Large intestine (tissue), 3 donors: ENCODE measurements at regions not wholly inside any gene's neighbourhood (a gene's known extent, or its start where the extent isn't known, plus 50 kb on each side); places are given as distances from the start of the nearest gene placed in this dataset.

ENCODE experiments used
- DNase-seq, 2 donors: peaks; one replicate each; pipeline versions ENCODE4 v3.0.0 to v3.0.0-alpha.2; 2013
- H3K27ac ChIP-seq: one replicate; pipeline ENCODE4 v1.5.1; 2013; ENCODE audit warnings: low read length
- H3K27me3 ChIP-seq: 2 replicates; pipeline ENCODE4 v1.6.1; 2013; ENCODE audit warnings: low read length; ENCODE audit not compliant: control insufficient read depth, insufficient read depth
- H3K36me3 ChIP-seq: 2 replicates; pipeline ENCODE4 v1.6.1; 2013; ENCODE audit warnings: low read length; ENCODE audit not compliant: control insufficient read depth, insufficient read depth
- H3K4me1 ChIP-seq: one replicate; pipeline ENCODE4 v1.6.1; 2013; ENCODE audit warnings: low read length; ENCODE audit not compliant: control insufficient read depth, insufficient read depth
- H3K4me3 ChIP-seq: one replicate; pipeline ENCODE4 v1.5.1; 2013; ENCODE audit warnings: low read length
- H3K9me3 ChIP-seq: one replicate; pipeline ENCODE4 v1.6.1; 2013; ENCODE audit warnings: mild to moderate bottlenecking, low read depth, low read length, moderate library complexity; ENCODE audit not compliant: control insufficient read depth
- WGBS: methylation state at CpG from one replicate; pipeline ENCODE4 v1.1.5; 2013; ENCODE audit warnings: low lambda C conversion rate; ENCODE audit not compliant: insufficient coverage; 5-methylcytosine and 5-hydroxymethylcytosine counted together

DNA sequence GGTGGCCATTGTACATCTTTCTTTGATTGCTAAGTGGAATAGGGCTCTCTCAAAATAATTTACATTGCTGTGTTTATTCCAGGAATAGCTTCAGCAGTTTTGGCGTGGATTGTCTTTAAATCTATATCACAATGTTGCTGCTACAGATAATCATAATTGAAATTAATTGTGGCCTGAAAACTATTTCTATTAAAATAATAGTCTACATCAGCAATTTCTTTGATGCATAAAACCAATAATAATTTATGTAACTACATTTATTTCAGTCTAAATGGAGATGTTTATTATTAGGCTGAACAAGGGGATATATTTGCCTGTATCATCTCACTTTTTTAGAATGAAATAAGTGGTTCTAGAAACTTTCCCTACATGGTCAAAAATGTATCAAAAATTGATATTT is 456.0 kb upstream of the CTNND2 start:
- Histone ChIP-seq H3K4me1 (no peaks in the 10 kb centered on the region), H3K9me3 (no peaks in the 10 kb centered on the region), H3K27me3 (no peaks in the 10 kb centered on the region), H3K4me3 (no peak overlapping the region), H3K36me3 (no peaks in the 10 kb centered on the region), H3K27ac (no peak overlapping the region)
- WGBS, result no CpG with 5 or more reads among the region's 1 CpG
- no peak for DNase-seq

DNA sequence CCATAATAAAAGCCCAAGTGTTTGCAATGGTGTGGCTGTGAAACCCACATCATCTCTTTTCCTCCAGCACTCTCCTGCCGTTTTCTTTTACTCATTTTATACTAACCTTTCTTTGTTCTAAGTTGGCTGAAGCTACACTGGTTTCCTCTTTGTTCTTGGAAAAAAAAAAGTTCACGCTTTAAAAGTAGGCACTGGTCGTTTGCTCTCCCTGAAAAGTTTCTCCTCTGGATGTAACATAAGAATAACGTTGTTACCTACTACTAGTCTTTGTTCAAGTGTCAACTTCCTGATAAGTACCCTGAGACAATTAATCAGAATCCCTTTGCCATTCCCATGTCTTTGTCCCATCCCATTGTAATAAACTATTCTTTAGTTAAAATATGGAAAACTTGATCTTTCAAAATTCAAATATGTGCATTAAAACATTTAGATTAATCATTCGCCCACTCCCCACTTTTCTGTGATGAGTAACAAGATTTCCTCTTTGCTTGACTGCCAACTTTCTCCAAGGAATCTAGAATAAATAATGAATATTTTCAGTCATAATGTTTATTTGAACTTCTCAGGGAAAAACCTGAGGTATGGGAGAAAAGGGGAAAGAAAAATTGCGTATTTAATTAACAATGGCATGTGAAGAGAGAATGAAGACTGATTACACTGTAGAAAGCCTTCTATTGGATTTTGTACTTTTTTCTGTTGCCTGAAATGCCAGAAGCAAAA is 454.3 kb upstream of the CTNND2 start:
- Histone ChIP-seq H3K36me3 (no peaks in the 10 kb centered on the region), H3K4me1 (no peaks in the 10 kb centered on the region), H3K27me3 (no peaks in the 10 kb centered on the region), H3K4me3 (no peak overlapping the region), H3K27ac (no peak overlapping the region), H3K9me3 (no peaks in the 10 kb centered on the region)
- 88% methylated on average over 2 of the region's 6 CpGs for WGBS
- DNase-seq, result no peak

DNA sequence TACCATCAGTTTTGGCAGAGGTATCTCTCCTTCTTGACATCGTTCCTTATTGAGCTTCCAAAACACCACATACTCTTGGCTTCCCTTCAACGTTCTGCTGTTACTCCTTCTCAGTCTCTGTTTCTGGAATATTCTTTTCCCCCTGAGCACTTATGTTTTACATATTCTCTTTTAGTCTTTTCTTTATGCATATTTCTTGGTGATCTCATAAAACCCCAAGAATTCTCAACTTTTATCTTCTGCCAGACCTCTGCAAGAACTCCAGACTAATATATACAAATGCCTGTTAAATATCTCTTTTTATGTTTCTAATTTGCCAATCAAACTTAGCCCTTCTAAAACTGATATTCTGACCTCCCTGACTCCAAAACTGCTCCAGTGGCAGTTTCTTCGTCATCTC is 453.4 kb upstream of the CTNND2 start:
- Histone ChIP-seq H3K4me3 (no peak overlapping the region), H3K9me3 (no peaks in the 10 kb centered on the region), H3K27ac (no peak overlapping the region), H3K4me1 (no peaks in the 10 kb centered on the region), H3K36me3 (no peaks in the 10 kb centered on the region), H3K27me3 (no peaks in the 10 kb centered on the region)
- WGBS, result 93% methylated on average over 3 of the region's 3 CpGs
- no peak for DNase-seq

DNA sequence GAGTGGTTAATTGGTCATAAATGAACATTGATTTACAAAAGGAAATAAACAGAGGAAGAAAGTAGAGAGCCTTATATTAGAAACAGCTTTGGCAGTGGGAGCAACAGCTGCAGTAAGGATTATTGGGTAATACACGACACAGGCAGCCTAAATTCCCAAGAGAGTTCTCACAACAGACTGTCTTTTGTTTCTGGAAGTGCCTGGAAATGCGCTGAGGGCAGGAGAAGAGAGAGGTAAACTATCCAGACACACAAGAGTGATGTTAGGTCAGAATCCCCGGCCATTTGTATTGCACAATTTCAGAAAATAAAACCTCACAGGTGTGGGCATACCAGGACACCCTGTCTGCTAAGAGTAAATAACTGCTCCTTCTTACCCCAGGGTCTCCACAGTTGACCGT is 450.4 kb upstream of the CTNND2 start:
- Histone ChIP-seq H3K4me1 (no peaks in the 10 kb centered on the region), H3K27me3 (no peaks in the 10 kb centered on the region), H3K27ac (no peak overlapping the region), H3K4me3 (no peak overlapping the region), H3K36me3 (no peaks in the 10 kb centered on the region), H3K9me3 (no peaks in the 10 kb centered on the region)
- no CpG with 5 or more reads among the region's 4 CpGs for WGBS
- no peak for DNase-seq

DNA sequence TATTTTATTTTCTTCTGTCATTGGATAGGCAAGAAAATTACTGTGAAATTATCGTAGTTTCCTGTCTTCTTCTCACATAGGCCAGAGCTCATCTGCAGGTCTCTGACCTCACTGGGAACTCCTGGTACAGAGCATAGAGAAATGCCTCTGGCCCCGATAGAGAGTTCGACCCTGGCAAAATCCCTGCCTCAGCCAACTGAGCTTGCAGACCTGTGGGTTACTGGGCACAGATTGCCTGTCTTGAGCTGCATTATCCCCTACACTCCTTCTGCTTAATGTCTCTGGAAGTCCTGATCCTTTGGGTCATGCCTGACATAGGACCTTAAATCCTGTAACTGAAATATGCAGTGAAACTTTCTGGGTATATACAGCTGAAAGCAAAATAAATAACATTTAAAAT is 439.3 kb upstream of the CTNND2 start:
- 83% methylated on average over 1 of the region's 3 CpGs for WGBS
- no peaks in the 10 kb centered on the region for H3K9me3 ChIP-seq
- no peaks in the 10 kb centered on the region for H3K27me3 ChIP-seq
- H3K4me3 ChIP-seq, result no peak overlapping the region
- H3K36me3 ChIP-seq, result no peaks in the 10 kb centered on the region
- no peak overlapping the region for H3K27ac ChIP-seq
- no peak for DNase-seq
- H3K4me1 ChIP-seq, result no peaks in the 10 kb centered on the region

DNA sequence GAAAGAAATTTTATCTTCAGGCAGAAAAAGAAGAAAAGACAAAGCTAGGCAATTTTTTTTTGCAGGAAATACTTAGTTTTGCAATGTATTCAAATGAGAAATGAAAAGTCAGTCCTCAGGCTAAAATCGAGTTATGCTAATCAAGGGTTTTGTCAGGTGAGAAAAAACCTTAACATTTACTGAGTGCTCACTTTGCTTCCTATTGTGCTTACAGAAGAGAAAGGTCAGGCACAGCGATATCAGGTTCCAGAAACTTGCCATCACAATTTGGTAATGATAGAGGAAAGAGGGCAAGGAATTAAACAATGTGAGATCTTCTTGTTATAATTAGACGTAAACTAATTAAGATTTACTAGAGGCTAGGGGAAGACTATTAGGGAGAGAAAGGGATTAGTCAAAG is 431.7 kb upstream of the CTNND2 start:
- no peak for DNase-seq
- no peaks in the 10 kb centered on the region for H3K27me3 ChIP-seq
- H3K27ac ChIP-seq, result no peak overlapping the region
- H3K4me1 ChIP-seq, result no peaks in the 10 kb centered on the region
- H3K9me3 ChIP-seq, result no peaks in the 10 kb centered on the region
- no peaks in the 10 kb centered on the region for H3K36me3 ChIP-seq
- H3K4me3 ChIP-seq, result no peak overlapping the region
- 100% methylated on average over 1 of the region's 3 CpGs for WGBS

DNA sequence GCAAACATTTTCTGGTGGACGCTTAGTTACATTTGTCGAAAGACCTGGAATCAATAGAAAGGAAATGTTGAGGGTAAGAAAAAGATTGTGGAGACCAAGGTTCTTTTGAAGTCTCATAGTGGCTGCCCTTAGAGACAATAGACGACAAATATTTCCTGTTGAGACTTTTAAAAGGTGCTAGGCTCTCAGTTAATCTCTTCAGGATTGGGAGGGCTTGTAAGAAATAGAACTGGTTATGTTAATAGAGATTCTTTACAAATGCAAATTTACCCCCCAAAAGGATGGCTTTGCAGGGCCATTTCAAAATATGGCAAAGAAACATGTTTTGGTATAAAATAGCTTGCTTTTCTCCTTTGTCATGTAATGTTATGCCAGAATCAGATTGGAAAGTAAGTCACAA is 428.2 kb upstream of the CTNND2 start:
- 50% methylated on average over 2 of the region's 3 CpGs for WGBS

DNA sequence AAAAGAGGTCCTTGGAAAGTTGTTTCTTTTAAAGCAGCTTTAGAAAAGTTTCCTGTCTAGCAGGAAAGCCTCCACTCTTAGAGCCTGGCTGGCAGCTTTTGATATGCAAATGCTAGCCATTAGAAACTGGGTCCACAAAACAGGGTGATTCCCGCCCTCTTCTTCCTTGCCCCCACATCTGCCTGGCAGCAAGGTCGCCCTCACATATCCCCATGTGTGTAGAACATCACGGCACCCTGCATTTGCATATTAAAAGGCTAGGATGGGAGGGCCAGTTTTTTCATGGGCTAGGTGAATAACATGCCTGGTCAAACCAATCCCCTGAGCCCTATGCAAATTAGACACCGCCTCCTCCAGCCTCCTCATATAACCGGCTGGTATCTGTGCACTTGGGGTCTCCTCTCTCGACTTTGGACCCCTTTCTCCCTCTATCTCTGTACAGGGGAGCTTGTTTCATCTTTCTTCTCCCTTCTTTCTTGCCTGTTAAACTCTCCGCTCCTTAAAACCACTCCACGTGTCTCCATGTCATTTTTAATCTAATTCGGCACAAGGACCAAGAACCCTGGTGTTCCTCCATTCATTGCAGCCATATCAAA is 426.8 kb upstream of the CTNND2 start:
- no peaks in the 10 kb centered on the region for H3K4me1 ChIP-seq
- no peaks in the 10 kb centered on the region for H3K36me3 ChIP-seq
- no peaks in the 10 kb centered on the region for H3K27me3 ChIP-seq
- no peak overlapping the region for H3K27ac ChIP-seq
- no peak for DNase-seq
- H3K4me3 ChIP-seq, result no peak overlapping the region
- no peaks in the 10 kb centered on the region for H3K9me3 ChIP-seq
- WGBS, result 43% methylated on average over 1 of the region's 9 CpGs

More for the DNA sequence above, 428.2 kb upstream of the CTNND2 start:
- Histone ChIP-seq H3K27ac (no peak overlapping the region), H3K9me3 (no peaks in the 10 kb centered on the region), H3K4me1 (no peaks in the 10 kb centered on the region), H3K36me3 (no peaks in the 10 kb centered on the region), H3K27me3 (no peaks in the 10 kb centered on the region), H3K4me3 (no peak overlapping the region)
- DNase-seq, result no peak

DNA sequence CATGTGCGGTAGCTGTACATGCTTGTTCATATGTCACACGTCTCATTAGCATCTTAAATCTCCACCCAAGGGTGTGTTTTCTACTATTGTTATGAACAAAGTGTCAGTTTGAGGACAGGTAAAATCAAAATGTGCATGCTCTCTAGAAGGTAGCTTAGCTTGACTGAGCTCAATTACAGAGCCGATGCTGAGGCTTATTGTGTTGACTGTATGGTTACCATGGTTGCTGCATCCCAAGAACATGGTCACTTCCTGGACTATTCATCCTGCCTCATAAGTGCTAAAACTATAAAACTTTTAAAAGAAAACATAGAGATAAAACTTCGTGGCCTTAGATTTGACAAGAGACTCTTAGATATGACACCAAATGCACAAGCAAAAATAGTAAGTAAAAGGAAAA is 426.1 kb upstream of the CTNND2 start:
- H3K4me3 ChIP-seq, result no peak overlapping the region
- no peaks in the 10 kb centered on the region for H3K9me3 ChIP-seq
- DNase-seq, result no peak
- 57% methylated on average over 1 of the region's 4 CpGs for WGBS
- H3K4me1 ChIP-seq, result no peaks in the 10 kb centered on the region
- no peaks in the 10 kb centered on the region for H3K27me3 ChIP-seq
- H3K36me3 ChIP-seq, result no peaks in the 10 kb centered on the region
- H3K27ac ChIP-seq, result no peak overlapping the region

DNA sequence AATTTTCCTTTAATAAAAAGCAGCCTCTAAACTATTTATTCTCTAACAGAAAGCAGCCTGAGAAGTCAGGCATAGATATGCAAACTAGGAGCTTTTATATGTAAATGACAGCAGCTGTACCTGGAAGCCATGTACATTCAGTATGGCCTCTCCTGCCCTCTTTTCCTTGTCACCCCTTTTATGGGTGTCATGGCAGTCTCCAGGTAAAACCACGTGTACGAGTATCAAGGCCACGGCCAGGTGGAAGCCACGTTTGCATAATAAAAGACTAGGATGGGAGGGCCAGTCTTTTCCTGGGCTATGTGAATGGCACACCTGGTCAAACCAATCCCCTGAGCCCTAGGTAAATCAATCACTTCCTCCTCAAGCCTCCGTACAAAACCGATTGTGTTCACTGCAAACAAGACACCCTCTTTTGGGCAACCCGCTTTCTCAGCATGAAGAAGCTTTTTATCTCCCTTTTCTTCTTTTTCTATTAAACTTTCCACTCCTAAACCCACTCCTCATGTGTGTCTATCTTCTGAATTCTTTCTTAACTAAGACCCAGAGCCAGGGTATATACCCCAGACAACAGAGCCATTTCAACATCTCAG is 419.5 kb upstream of the CTNND2 start:
- no peak overlapping the region for H3K4me3 ChIP-seq
- 80% methylated on average over 1 of the region's 7 CpGs for WGBS

DNA sequence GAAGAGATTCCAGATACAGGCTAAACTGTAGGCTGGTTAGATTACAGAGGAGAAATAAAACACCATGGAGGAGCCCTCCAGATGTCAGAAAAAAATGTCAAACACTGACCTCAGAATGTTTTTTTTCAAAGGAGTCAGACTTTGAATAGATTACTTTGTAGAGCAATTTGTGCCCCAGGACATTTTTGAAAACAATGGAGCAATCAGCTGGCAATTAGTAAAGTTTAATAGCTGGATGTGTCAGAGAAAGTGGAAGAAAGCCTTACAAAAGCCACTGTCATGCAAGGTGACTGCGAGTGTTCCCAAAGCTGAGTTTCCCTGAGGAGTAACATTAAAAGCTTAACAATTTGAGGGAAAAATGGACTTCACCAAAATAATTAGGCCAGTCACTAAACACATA is 417.8 kb upstream of the CTNND2 start:
- H3K4me3 ChIP-seq, result no peak overlapping the region
- H3K4me1 ChIP-seq, result no peaks in the 10 kb centered on the region
- H3K27me3 ChIP-seq, result no peaks in the 10 kb centered on the region
- WGBS, result no CpG with 5 or more reads among the region's 1 CpG
- DNase-seq, result no peak
- H3K9me3 ChIP-seq, result no peaks in the 10 kb centered on the region
- no peak overlapping the region for H3K27ac ChIP-seq
- H3K36me3 ChIP-seq, result no peaks in the 10 kb centered on the region

More for the DNA sequence above, 419.5 kb upstream of the CTNND2 start:
- Histone ChIP-seq H3K9me3 (no peaks in the 10 kb centered on the region), H3K27ac (no peak overlapping the region), H3K36me3 (no peaks in the 10 kb centered on the region), H3K4me1 (no peaks in the 10 kb centered on the region), H3K27me3 (no peaks in the 10 kb centered on the region)
- DNase-seq, result no peak
